ENCODE measurements at regions not wholly inside any gene's neighbourhood (a gene's known extent, or its start where the extent isn't known, plus 50 kb on each side); places are given as distances from the start of the nearest gene placed in this dataset.
"Not testable (repeated sequence)": the region's sequence is repeated elsewhere in the genome, so short reads cannot be mapped to it uniquely, and the experiment has no call there.

GRCh38 chr5:12659686-12660085 lies 755.4 kb upstream of the CTNND2 start:
- Histone ChIP-seq H3K9me3 (ENCODE audit: low read depth) (peaks cover 4% of the 10 kb centered on the region), H3K79me2 (no peaks in the 10 kb centered on the region), H4K20me1 (ENCODE audit: insufficient read depth, poor library complexity, severe bottlenecking) (no peaks in the 10 kb centered on the region), H3K9me2 (replicated peaks; ENCODE audit: insufficient read depth) (no peaks in the 10 kb centered on the region), H3K27me3 (no peaks in the 10 kb centered on the region), H3K36me3 (replicated peaks; ENCODE audit: insufficient read depth, low read depth) (no peaks in the 10 kb centered on the region), H3K4me3 (no peak overlapping the region), H3K4me1 (ENCODE audit: insufficient read depth) (no peaks in the 10 kb centered on the region), H2AFZ (no peak overlapping the region), H3K4me2 (no peak overlapping the region), H3K27ac (no peak overlapping the region)
- WGBS (ENCODE audit: low lambda C conversion rate, missing lambda C conversion rate), result 83% methylated on average over 4 of the region's 4 CpGs
- no peak for DNase-seq (ENCODE audit: low spot score)
- no peak for TF ChIP-seq EZH2 (IDR thresholded peaks at IDR 0.05; ENCODE audit: borderline replicate concordance)
- TF ChIP-seq EZH2phosphoT487 (IDR thresholded peaks at IDR 0.05; ENCODE audit: low read depth, severe bottlenecking, unreplicated experiment), result no peak
- no peak for TF ChIP-seq CTCF (IDR thresholded peaks at IDR 0.05; ENCODE audit: poor library complexity)

GRCh38 chr5:12658871-12659446 lies 754.7 kb upstream of the CTNND2 start:
- no peaks in the 10 kb centered on the region for H3K79me2 ChIP-seq
- no peaks in the 10 kb centered on the region for H3K9me2 ChIP-seq (replicated peaks; ENCODE audit: insufficient read depth)
- H3K4me2 ChIP-seq, result no peak overlapping the region
- no peaks in the 10 kb centered on the region for H4K20me1 ChIP-seq (ENCODE audit: insufficient read depth, poor library complexity, severe bottlenecking)
- TF ChIP-seq CTCF (IDR thresholded peaks at IDR 0.05; ENCODE audit: poor library complexity), result no peak
- no peak for TF ChIP-seq EZH2phosphoT487 (IDR thresholded peaks at IDR 0.05; ENCODE audit: low read depth, severe bottlenecking, unreplicated experiment)
- TF ChIP-seq EZH2 (IDR thresholded peaks at IDR 0.05; ENCODE audit: borderline replicate concordance), result no peak
- no peaks in the 10 kb centered on the region for H3K36me3 ChIP-seq (replicated peaks; ENCODE audit: insufficient read depth, low read depth)
- DNase-seq (ENCODE audit: low spot score), result no peak
- no peak overlapping the region for H3K4me3 ChIP-seq
- no peak overlapping the region for H3K27ac ChIP-seq
- no peaks in the 10 kb centered on the region for H3K4me1 ChIP-seq (ENCODE audit: insufficient read depth)
- H2AFZ ChIP-seq, result no peak overlapping the region
- WGBS (ENCODE audit: low lambda C conversion rate, missing lambda C conversion rate), result 78% methylated on average over 4 of the region's 4 CpGs
- H3K9me3 ChIP-seq (ENCODE audit: low read depth), result peaks cover 4% of the 10 kb centered on the region
- H3K27me3 ChIP-seq, result no peaks in the 10 kb centered on the region

GRCh38 chr5:12657914-12658474 lies 753.7 kb upstream of the CTNND2 start:
- H3K4me2 ChIP-seq; H3K79me2 ChIP-seq; H3K36me3 ChIP-seq (replicated peaks; ENCODE audit: insufficient read depth, low read depth); H3K9me2 ChIP-seq (replicated peaks; ENCODE audit: insufficient read depth); H3K9me3 ChIP-seq (ENCODE audit: low read depth); H3K27ac ChIP-seq; H3K4me1 ChIP-seq (ENCODE audit: insufficient read depth); H2AFZ ChIP-seq; H4K20me1 ChIP-seq (ENCODE audit: insufficient read depth, poor library complexity, severe bottlenecking); H3K4me3 ChIP-seq; H3K27me3 ChIP-seq; DNase-seq (ENCODE audit: low spot score): not testable (repeated sequence)
- 80% methylated on average over 4 of the region's 4 CpGs for WGBS (ENCODE audit: low lambda C conversion rate, missing lambda C conversion rate)

GRCh38 chr5:12655675-12656074 lies 751.4 kb upstream of the CTNND2 start:
- H3K9me3 ChIP-seq (ENCODE audit: low read depth), result peaks cover 4% of the 10 kb centered on the region
- no peak for DNase-seq (ENCODE audit: low spot score)
- no peaks in the 10 kb centered on the region for H3K9me2 ChIP-seq (replicated peaks; ENCODE audit: insufficient read depth)
- H3K79me2 ChIP-seq, result no peaks in the 10 kb centered on the region
- H3K4me2 ChIP-seq, result no peak overlapping the region
- H2AFZ ChIP-seq, result no peak overlapping the region
- no peaks in the 10 kb centered on the region for H3K27me3 ChIP-seq
- H3K4me3 ChIP-seq, result no peak overlapping the region
- H4K20me1 ChIP-seq (ENCODE audit: insufficient read depth, poor library complexity, severe bottlenecking), result no peaks in the 10 kb centered on the region
- 81% methylated on average over 3 of the region's 3 CpGs for WGBS (ENCODE audit: low lambda C conversion rate, missing lambda C conversion rate)
- no peak for TF ChIP-seq EZH2 (IDR thresholded peaks at IDR 0.05; ENCODE audit: borderline replicate concordance)
- TF ChIP-seq EZH2phosphoT487 (IDR thresholded peaks at IDR 0.05; ENCODE audit: low read depth, severe bottlenecking, unreplicated experiment), result no peak
- no peak for TF ChIP-seq CTCF (IDR thresholded peaks at IDR 0.05; ENCODE audit: poor library complexity)
- H3K27ac ChIP-seq, result no peak overlapping the region
- no peaks in the 10 kb centered on the region for H3K36me3 ChIP-seq (replicated peaks; ENCODE audit: insufficient read depth, low read depth)
- H3K4me1 ChIP-seq (ENCODE audit: insufficient read depth), result no peaks in the 10 kb centered on the region

All from hepatocyte (in vitro differentiated cells).